Gastroesophageal sphincter (tissue), 3 donors: ENCODE measurements at regions not wholly inside any gene's neighbourhood (a gene's known extent, or its start where the extent isn't known, plus 50 kb on each side); places are given as distances from the start of the nearest gene placed in this dataset.

Experiments used
- POLR2A ChIP-seq, 2 donors: fragments of 450-650 bp; IDR thresholded peaks; one replicate each; pipeline ENCODE4 v1.6.1; 2017; ENCODE audit warnings: antibody characterized with exemption in 2 of 2, mild to moderate bottlenecking in 2 of 2, moderate library complexity in 1 of 2
- POLR2AphosphoS5 ChIP-seq: sonication (generic); formaldehyde crosslinking; IDR thresholded peaks from one replicate; pipeline ENCODE4 v1.6.1; 2017; ENCODE audit warnings: antibody characterized with exemption
- TF ChIP-seq, protein P1 (sequence below), 4 experiments: fragments of 200-600 bp in 2 of 4; fragments of 450-650 bp in 2 of 4; sonication (generic) in 1 of 4; IDR thresholded peaks; one replicate each; pipeline ENCODE4 v1.5.1; 2017 to 2019; ENCODE audit warnings: antibody characterized with exemption in 4 of 4, mild to moderate bottlenecking in 2 of 4, moderate library complexity in 2 of 4

DNA sequence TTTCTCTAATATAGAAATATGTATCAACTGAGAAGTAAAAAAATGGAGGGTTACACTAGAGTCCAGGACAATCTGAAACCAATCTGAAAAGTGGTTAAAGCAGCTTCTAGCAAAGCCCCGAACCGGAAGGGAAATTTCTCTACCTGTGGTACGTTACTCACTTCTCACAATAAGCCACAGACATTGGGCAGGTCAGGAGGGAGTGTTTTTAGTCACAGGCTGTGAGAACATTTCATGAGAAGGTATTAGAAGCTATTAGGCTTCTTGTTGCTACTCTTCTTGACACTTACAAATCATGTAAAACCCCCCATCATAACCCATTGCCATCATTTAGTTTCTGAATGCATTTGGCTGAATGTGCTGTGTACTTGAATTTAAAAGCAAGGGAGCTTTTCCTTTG lies 120.9 kb downstream of the NUFIP1 start:
- TF ChIP-seq, protein P1, sequence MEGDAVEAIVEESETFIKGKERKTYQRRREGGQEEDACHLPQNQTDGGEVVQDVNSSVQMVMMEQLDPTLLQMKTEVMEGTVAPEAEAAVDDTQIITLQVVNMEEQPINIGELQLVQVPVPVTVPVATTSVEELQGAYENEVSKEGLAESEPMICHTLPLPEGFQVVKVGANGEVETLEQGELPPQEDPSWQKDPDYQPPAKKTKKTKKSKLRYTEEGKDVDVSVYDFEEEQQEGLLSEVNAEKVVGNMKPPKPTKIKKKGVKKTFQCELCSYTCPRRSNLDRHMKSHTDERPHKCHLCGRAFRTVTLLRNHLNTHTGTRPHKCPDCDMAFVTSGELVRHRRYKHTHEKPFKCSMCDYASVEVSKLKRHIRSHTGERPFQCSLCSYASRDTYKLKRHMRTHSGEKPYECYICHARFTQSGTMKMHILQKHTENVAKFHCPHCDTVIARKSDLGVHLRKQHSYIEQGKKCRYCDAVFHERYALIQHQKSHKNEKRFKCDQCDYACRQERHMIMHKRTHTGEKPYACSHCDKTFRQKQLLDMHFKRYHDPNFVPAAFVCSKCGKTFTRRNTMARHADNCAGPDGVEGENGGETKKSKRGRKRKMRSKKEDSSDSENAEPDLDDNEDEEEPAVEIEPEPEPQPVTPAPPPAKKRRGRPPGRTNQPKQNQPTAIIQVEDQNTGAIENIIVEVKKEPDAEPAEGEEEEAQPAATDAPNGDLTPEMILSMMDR (IDR thresholded peaks at IDR 0.05): no peak
- TF ChIP-seq POLR2A (IDR thresholded peaks at IDR 0.05) (no peak), POLR2AphosphoS5 (no peak)
